ENCODE measurements at regions not wholly inside any gene's neighbourhood (a gene's known extent, or its start where the extent isn't known, plus 50 kb on each side); places are given as distances from the start of the nearest gene placed in this dataset.

DNA sequence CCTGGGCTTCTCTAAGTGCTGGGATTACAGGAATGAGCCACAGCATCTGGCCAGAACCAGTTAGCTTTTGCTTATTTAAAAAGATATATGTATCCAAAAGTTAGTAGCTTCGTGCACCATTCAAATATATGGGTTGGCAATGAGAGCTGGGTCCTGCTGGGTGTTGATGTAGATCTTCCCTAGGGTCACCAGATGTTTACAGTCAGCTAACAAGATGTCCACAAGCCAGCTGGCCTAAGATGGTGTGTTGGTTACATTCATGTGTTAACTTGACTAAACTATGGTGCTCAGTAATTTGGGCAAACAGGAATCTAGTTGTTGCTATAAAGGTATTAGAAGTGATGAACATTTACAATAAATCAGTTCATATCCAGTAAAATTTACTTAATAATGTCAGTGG is 948.6 kb upstream of the EDIL3 start:
- Histone ChIP-seq H3K9me3 (ENCODE audit: control insufficient read depth, low read length) (no peaks in the 10 kb centered on the region), H3K27ac (ENCODE audit: low read depth, low read length) (no peak overlapping the region), H3K4me1 (ENCODE audit: control insufficient read depth, insufficient read depth, low read length) (no peaks in the 10 kb centered on the region), H3K4me3 (ENCODE audit: low read length) (no peak overlapping the region), H3K27me3 (ENCODE audit: control insufficient read depth, insufficient read depth, low read length, poor library complexity, severe bottlenecking) (no peaks in the 10 kb centered on the region), H3K9ac (ENCODE audit: extremely low read depth, low read length, poor library complexity, severe bottlenecking) (no peak overlapping the region), H3K36me3 (ENCODE audit: control insufficient read depth, insufficient read depth, low read length) (no peaks in the 10 kb centered on the region)
- Mint-ChIP-seq H3K4me3 (no peak overlapping the region), H3K4me1 (no peaks in the 10 kb centered on the region), H3K27me3 (ENCODE audit: insufficient read depth) (no peaks in the 10 kb centered on the region), H3K9me3 (no peaks in the 10 kb centered on the region), H3K36me3 (ENCODE audit: low read depth) (no peaks in the 10 kb centered on the region), H3K27ac (no peak overlapping the region)
- WGBS, 2 experiments (ENCODE audit: insufficient coverage in 1 of 2, insufficient read length in 1 of 2), result 100% methylated on average over 1 of the region's 1 CpG
- no peak for DNase-seq
- TF ChIP-seq, protein P1, sequence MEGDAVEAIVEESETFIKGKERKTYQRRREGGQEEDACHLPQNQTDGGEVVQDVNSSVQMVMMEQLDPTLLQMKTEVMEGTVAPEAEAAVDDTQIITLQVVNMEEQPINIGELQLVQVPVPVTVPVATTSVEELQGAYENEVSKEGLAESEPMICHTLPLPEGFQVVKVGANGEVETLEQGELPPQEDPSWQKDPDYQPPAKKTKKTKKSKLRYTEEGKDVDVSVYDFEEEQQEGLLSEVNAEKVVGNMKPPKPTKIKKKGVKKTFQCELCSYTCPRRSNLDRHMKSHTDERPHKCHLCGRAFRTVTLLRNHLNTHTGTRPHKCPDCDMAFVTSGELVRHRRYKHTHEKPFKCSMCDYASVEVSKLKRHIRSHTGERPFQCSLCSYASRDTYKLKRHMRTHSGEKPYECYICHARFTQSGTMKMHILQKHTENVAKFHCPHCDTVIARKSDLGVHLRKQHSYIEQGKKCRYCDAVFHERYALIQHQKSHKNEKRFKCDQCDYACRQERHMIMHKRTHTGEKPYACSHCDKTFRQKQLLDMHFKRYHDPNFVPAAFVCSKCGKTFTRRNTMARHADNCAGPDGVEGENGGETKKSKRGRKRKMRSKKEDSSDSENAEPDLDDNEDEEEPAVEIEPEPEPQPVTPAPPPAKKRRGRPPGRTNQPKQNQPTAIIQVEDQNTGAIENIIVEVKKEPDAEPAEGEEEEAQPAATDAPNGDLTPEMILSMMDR (conservative IDR thresholded peaks at IDR 0.05), result no peak

DNA sequence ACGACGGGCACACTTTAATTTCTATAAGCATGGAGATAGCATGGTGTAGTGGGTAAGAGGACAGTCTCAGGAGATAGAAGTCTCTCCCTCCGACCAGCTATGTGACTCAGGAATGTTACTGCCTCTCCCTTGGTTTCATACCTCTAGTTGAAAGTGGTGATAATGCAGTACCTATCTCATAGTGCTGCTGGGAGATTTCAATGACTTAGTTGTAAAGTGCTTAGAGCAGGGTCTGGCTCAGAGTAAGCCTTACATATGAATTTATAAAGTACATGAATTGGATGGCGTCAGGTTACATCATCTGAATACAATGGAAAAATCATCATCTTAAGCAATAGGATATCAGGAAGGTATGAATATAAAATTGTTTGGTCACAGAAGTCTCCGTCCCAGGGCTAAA is 952.8 kb upstream of the EDIL3 start:
- H3K9me3 Mint-ChIP-seq, result no peaks in the 10 kb centered on the region
- no peak for DNase-seq
- H3K27ac ChIP-seq (ENCODE audit: low read depth, low read length), result no peak overlapping the region
- TF ChIP-seq, protein P1 (conservative IDR thresholded peaks at IDR 0.05), result no peak
- H3K4me3 ChIP-seq (ENCODE audit: low read length), result no peak overlapping the region
- H3K27ac Mint-ChIP-seq, result no peak overlapping the region
- H3K36me3 Mint-ChIP-seq (ENCODE audit: low read depth), result no peaks in the 10 kb centered on the region
- H3K4me1 Mint-ChIP-seq, result no peaks in the 10 kb centered on the region
- no peak overlapping the region for H3K4me3 Mint-ChIP-seq
- WGBS, 2 experiments (ENCODE audit: insufficient coverage in 1 of 2, insufficient read length in 1 of 2), result 78 to 83% methylated on average over 2 to 5 of the region's 5 CpGs
- H3K4me1 ChIP-seq (ENCODE audit: control insufficient read depth, insufficient read depth, low read length), result no peaks in the 10 kb centered on the region
- H3K27me3 Mint-ChIP-seq (ENCODE audit: insufficient read depth), result no peaks in the 10 kb centered on the region
- H3K27me3 ChIP-seq (ENCODE audit: control insufficient read depth, insufficient read depth, low read length, poor library complexity, severe bottlenecking), result no peaks in the 10 kb centered on the region
- H3K36me3 ChIP-seq (ENCODE audit: control insufficient read depth, insufficient read depth, low read length), result no peaks in the 10 kb centered on the region
- H3K9ac ChIP-seq (ENCODE audit: extremely low read depth, low read length, poor library complexity, severe bottlenecking), result no peak overlapping the region
- no peaks in the 10 kb centered on the region for H3K9me3 ChIP-seq (ENCODE audit: control insufficient read depth, low read length)

DNA sequence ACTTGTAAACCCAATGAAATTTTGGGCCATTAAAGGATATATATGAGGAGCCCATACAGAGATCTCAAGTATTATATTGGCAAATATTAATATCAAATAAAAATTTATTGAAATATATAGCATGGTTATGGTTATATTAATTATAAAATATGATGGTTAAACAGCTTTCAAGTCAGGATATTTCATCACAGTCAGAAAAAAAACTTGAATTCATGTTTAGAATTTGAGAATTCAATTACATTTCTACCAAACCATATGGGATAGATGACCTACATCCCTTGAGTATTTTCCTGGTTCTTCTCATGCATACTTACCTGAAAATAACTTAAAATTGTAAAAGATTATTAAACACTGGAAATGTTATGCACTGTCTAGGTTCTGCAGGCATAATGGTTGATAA is 956.1 kb upstream of the EDIL3 start:
- H3K27me3 Mint-ChIP-seq (ENCODE audit: insufficient read depth), result no peaks in the 10 kb centered on the region
- H3K4me1 Mint-ChIP-seq, result no peaks in the 10 kb centered on the region
- Histone ChIP-seq H3K27ac (ENCODE audit: low read depth, low read length) (no peak overlapping the region), H3K4me1 (ENCODE audit: control insufficient read depth, insufficient read depth, low read length) (no peaks in the 10 kb centered on the region), H3K27me3 (ENCODE audit: control insufficient read depth, insufficient read depth, low read length, poor library complexity, severe bottlenecking) (no peaks in the 10 kb centered on the region), H3K36me3 (ENCODE audit: control insufficient read depth, insufficient read depth, low read length) (no peaks in the 10 kb centered on the region), H3K4me3 (ENCODE audit: low read length) (no peak overlapping the region), H3K9ac (ENCODE audit: extremely low read depth, low read length, poor library complexity, severe bottlenecking) (no peak overlapping the region), H3K9me3 (ENCODE audit: control insufficient read depth, low read length) (no peaks in the 10 kb centered on the region)
- no peaks in the 10 kb centered on the region for H3K36me3 Mint-ChIP-seq (ENCODE audit: low read depth)
- no peak for DNase-seq
- H3K9me3 Mint-ChIP-seq, result no peaks in the 10 kb centered on the region
- H3K4me3 Mint-ChIP-seq, result no peak overlapping the region
- no peak overlapping the region for H3K27ac Mint-ChIP-seq
- TF ChIP-seq, protein P1 (conservative IDR thresholded peaks at IDR 0.05), result no peak
